C1 segment of cervical spinal cord (tissue), 14 donors: ENCODE measurements at regions not wholly inside any gene's neighbourhood (a gene's known extent, or its start where the extent isn't known, plus 50 kb on each side); places are given as distances from the start of the nearest gene placed in this dataset.

ENCODE experiments used
- DNase-seq, 14 donors: peaks; one replicate each; lab custom pipeline; 2025; lab: John Stamatoyannopoulos, UW

DNA sequence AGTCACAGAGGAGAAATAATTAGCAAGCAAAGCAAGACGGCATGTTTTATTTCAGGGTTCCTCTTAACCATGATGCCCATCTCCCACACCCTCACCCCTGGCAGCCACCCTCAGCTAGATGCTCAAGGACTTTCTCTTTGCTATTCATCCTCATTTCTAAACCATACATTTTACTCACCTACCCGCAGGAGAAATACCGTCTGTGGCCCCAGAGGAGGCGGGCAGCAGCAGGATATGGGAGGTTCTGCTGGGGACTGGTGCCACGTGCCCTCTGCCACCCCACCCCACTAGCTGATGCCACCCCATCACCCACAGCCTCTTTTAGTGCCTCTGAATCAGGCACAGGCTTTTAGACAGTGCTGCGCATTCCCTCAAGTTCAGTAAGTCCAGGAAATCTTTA lies 168.7 kb upstream of the ITGB1 start:
- DNase-seq: no peak

DNA sequence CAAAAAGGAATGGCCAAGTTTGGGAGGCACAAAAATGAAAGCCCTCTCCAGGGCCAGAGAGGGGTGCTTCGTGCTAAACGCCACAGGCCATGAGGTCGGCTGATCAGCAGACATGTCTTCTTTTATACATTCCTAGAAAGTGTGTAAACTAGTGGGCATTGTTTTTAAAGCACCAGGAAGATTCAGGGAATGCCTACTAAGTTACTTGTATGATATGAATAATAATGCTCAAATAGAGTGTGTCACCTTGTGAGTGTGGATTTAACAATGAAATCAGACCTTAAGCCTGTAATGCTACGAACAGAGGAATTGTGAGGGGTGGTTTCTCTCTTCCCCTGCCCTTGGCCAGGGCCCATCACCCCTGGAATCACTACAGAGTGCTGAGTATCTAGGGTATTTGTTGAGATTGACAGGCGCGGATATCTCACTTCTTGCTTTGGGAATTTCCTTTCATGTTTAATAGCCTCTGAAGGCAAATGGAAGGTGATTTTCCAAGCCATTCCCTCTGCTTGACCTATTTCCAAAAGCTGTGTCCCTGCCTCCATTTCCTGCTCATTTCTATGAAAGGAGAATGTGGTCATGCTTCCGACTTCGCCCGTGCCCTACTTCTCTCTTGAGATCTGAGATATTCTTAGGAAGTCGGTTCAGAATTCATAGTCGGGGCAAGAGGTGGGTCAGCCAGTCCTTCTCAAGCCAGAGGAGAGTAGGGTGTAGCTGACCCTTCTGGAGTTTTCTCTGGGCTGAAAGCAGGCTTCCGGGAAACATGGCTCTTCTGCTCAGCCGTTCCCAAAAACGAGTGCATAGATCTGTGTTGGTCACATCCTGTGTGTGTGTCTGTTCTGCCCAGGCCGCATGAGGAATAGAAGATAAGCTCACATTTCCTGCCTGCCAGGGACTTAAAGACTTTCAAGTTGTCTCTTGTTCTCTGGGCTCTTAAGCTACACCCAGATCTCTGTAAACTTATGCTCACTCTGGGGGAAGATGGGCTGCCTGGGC lies 167.8 kb upstream of the ITGB1 start:
- no peak for DNase-seq

DNA sequence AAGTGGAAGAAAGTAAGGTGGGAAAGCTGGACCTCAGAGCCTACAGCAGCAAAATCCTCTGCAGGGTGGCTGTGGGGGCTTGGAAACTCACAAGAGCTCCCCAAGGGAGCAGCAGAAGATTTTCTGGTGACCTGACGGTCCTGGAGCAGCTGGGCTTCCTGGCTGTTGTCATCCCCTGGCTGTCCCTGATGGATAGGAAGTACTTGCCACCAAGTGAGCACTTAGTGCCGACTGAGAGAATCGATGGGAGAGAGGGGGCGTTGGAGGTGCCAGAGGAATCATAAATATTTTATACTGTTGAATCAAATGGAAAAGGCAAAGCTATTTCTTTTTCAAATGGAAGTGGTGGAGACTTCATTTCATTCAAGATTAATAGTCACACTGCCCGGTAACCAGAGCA lies 167.1 kb upstream of the ITGB1 start:
- DNase-seq: no peak

DNA sequence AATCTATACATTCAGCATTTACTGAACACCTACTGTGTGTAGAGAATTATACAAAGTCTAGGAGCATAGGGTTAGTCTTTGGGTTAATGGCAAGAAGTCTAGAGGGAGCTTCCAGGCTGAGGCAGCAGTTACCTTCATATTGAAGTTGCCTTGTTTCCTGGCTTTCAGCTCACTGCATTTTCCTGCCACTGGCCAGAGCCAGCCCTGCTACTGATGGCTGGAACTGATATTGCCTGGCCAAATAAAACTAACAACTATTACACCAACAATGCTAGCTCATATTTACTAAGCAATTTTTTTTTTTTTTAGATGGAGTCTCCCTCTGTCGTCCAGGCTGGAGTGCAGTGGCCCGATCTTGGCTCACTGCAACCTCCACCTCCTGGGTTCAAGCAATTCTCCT lies 165.7 kb upstream of the ITGB1 start:
- no peak for DNase-seq

DNA sequence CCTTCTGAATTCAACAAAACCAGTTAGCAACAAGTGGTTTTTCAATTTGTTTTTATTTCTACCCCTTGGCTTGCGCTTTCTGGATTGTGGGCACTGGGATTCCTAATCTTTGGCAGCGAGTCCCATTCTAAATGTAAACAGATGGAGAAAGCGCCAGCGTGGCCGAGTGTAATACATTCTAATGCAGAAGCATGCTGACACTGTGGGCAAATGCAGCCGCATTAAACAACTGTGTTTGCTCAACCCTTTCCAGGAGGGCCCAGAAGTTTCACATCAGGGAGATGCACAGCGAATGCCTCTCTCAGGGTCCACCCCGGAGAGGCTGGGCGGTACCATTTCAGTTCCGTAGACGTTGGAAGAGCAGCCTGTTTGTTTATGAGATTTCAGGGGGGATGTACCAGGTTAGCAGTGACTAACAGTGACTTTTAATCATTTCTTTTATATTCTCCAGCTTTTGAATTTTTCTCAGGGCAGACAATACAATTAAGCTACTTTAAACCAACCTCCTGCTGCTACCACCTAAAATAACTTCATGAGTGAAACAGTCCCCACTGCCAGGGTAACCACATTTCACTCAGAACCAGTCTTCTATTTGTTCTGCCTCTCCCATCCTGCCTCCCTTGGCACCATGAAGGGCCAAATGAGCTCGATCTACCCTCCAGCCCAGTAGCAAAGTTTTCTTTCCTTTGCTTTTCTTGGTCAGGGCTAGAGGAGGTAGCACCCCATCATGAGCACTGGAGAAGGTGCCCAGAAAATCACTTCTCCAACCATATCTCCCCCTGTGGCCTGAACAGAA lies 164.2 kb upstream of the ITGB1 start:
- no peak for DNase-seq

DNA sequence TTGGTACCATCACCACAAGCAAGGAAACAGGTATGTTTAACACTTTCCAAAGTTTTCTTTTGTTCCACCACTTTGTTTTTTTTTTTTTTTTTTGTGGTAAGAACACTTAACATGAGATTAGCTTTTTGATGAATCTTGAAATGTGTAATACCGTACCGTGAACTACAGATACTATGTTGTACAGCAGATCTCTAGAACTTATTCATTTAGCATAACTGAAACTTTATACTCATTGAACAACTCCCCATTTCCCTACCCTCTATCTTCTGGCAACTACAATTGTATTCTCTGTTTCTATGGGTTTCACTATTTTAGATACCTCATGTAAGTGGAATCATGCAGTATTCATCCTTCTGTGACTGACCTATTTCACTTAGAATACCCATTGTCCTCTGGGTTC lies 162.7 kb upstream of the ITGB1 start:
- no peak for DNase-seq

DNA sequence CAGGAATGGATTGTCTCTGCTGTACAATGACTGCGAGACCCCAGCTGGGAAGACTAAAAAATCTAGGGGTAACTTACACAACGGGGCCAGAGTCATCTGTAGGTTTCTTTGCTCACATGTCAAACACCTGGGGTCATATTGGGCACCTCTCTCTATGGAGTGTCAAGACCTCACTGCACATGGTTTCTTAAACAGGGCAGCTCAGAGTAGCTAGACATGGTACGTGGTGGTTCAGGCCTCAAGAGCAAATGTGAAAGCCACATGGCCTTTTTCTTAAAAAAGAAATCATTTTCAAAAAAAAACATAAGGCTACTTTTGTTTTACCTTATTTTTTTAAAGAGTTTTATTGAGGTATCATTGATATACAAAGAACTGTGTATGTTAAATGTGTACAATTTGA lies 162.2 kb upstream of the ITGB1 start:
- no peak for DNase-seq

DNA sequence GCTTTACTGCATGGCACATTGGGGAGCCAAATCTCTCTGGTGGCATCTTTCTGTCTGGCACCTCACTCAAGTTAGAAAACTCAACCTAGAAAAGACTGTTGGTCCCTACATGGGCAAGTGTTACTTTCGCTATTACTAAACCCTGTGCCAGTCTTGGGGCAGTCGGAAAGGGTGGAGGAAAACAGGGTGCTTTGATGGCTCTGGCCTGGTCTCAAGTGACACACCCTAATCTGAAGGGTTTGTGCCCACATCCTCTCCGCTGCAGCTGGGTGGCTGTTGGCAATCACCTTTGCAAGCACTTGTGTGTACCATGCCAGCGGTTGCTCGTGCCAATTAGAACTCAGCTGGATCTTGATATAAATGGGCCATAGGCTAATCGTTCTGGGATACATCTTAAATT lies 159.8 kb upstream of the ITGB1 start:
- DNase-seq: no peak

DNA sequence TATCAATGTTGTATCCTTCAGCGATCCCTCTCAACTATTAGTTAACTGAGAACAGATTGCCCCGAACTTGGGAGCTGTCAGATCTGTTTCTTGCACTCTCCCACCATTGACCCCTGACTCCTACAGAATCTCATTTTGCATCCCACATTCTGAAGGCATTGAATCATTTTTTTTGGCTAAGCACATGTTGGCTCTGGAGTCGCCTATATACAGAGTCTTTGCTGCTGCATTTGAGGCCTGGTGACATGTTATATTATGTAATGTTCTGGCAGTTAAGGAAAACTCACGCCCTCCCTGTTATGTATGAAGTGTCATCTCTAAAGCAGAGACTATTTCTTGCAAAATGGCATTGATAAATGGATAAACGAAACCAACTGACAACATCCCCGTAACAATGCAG lies 159.2 kb upstream of the ITGB1 start:
- no peak for DNase-seq

DNA sequence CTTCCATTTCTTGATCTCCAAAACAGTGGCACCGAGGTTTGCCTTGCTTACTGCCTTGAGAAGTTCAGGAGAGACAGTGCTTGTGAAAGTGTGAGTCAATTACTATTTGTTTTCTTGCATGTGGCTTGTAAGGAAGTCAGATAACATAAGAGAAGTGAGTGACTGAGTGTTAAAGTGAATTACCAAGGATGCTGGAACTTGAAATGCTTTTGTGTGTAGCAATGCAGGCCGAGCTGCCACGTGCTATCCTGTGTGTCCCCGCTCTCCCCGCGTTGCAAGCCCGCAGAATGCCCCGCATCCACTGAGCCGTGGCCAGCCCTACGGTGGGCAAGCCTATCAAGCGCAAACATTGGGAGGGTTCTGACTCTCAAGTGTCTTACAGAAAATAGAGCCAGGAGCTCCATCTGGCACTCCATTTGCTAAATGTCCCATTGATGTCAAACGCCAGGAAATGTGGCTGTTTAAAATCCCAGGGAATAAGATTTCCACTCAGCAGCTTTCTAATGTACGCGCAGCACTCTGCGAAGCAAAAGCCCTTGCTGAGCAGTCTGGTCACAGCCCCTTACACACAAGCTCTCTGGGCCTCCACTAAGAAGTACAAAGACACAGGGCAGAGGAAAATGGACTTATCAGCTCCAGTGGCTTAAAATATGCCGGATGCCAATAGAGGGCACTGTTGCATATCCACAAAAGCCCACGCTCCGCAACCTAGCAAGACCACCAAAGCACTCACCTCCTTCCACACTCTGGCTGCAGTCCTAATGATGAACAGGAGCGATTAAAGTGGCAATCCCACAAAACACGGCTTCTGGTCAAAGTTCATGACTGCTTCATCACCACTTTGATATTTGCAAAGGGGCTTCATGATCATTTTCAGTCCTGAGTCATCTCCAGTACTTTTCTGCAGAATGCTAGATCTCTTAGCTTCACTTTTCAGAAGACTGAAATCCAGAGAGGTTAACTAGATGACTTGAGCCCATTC lies 158.0 kb upstream of the ITGB1 start:
- DNase-seq: no peak

DNA sequence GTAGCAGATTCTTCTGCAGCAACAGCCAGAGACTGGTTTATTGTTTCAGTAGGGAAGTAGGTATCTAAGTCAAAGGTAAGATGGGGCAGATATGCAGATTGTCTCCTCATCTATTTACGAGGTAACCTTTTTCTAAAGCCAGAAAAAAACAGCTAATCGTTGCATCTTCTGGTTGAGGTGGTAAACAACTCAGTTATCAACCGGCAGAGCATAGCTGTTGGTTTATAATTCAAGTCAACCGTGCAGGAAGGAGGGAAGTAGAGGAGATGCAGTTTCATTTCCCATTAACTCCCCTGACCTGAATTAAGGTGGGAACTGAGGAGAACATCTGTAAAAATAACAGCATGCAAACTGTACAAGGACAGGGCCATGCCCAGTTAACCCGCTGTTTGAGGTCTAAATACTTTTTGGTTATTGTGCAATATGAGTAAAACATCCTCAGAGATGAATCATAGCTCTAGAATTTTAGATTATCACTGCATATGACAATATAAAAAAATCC lies 156.5 kb upstream of the ITGB1 start:
- no peak for DNase-seq

DNA sequence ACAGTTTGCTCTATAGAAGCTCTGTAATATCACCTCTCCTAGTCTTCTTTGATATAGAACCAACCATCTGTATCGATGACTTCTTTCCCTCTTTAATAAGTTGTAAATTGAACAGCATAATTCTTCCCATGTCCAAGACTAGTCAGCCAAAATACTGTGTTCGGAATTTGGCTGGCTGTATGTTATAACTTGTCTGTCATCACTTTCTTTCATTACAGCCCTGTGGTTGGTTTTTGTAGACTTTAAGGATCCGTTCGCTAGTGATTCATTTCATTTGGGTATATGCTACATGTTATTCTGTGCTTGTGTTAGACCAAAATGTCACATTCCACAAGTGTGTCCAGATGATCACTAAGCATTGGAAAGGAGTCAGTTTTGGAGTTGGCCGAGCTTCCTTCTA lies 155.4 kb upstream of the ITGB1 start:
- DNase-seq: no peak

DNA sequence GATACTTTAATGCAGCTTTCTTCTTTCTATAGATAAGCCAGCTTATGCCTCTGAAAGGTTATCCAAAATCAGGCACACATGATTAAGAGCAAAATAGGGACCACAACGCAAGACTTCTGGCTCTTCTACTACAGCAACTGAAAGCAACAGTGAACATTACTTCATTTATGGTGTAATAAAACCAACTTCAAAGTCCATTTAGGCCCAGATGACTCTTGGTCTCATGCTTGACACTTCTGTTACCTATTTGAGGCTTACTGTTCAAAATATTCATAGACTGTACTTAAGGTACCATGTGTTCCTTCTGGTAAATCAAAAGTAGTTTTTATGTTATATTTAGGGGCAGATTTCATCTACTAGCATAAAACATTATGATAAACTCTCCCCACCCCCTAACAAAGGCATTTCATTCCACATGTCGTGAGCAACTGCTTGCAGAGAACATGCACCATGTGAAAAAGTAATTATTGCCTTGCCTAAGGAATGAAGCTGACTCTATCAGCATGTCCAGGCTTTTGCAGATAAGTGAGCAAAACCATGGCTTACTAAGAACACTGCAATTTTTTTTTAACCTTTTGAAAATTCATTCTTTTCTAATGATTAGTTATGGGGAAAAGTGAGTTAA lies 154.9 kb upstream of the ITGB1 start:
- no peak for DNase-seq

DNA sequence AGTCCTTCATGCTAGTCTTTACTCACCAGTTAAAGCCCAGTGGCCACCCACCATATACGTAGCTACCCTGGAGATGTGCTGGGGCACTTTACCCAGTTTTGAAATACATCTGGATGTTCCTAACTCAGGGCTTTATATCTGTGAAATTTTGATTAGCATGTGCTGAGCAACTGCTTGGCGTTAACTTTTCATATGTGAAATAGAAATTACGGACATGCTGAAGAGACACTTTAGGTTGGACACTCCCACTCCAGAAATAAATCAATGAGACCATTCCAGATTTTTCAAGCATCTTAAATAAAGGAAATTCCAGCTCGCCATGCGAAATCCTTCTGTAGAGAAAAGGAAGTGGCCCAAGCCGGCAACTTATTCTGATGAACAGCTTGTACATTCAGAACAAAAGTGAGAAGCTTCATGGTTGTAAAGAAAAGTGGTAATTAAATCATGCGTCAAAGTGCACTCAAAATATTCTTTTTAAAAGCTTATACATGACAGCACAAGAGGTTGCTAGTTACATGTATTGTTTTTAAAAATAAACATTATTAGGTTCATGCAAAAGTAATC lies 153.5 kb upstream of the ITGB1 start:
- DNase-seq: no peak

DNA sequence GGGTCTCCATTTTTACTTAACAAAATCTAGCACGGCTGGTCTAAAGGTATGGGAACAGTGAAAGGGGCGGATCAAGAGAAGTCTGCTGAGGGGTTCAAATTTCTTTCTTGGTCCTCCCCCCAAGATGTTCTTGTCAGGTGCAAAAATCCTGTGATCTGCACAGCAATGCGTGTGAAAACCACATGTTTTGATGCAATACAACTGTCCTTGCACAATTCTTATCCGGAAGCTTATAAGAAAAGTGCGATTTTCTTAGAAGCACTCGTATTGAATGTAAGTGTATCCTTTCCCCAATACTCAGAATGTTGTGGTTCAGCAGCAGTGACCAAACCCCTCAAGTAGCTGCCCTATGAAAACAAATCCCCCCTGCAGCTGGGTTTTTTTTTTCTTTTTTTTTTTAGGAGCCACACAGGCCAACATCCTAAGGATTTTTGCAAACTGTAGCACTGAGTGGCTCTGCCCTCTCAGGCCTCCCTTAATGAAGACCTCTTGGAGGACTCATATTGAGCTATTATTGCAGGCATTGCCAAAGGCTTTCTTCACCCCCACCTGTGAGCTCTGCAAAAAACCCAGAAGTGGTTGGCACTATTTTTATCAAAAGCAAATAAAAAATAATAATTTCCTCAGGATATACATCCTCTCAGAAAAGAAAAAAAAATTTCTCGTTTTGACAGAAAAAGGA lies 151.9 kb upstream of the ITGB1 start:
- no peak for DNase-seq

DNA sequence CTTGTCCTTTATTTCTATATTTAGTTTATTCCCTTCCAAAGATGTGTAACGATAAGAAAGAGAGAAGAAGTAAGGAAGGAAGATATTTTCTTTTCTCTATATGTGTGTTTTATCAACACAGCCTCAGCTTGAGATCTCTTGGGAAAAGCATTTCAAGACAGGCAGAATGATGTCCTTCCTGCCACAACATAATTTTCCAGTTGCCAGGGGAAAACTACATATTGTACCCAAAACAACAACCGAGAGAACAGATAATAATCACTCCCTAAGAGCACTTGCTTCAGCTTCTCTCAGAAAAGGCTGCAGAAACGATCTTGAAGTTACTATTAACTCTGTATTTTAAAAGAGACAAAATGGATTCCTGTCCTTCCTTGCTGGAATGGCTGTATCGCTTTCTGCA lies 151.4 kb upstream of the ITGB1 start:
- DNase-seq: no peak

DNA sequence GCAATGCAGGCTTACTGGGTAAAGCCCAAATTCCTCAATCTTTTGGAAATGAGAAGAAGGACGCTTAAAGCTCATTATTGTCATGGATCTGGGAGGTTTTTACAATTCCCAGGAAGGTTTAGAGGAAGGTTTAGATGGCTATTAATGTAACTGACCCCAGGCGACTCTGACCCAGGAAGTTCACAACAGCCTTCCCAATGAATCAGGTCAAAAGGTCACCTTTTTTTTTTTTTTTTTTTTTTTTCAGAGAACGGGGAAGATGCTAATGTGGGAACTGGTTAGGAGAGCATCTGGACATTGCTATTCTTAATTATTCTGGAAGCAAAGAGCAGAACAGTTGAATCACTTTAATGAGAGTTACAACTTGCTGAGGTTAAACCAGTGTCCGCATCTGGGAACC lies 149.9 kb upstream of the ITGB1 start:
- no peak for DNase-seq

DNA sequence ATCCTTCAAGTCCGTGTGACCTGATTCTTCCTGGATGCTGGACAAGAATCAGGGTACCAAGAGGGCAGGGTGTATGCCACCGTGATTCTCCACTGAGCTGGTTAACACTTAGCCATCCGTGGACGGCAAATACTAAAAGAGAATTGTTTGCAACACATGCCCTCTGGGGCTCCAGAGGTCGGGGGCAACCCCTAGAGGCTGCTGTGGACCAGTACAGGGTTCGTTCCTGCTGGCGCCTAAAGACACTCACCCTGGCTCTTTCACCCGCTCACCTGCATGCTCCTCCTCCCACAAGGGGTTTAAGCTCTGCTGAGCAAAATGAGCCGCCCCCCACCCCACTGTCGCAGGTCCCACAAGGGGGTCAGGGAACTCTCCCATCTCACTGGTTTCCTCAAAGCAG lies 148.7 kb upstream of the ITGB1 start:
- no peak for DNase-seq

DNA sequence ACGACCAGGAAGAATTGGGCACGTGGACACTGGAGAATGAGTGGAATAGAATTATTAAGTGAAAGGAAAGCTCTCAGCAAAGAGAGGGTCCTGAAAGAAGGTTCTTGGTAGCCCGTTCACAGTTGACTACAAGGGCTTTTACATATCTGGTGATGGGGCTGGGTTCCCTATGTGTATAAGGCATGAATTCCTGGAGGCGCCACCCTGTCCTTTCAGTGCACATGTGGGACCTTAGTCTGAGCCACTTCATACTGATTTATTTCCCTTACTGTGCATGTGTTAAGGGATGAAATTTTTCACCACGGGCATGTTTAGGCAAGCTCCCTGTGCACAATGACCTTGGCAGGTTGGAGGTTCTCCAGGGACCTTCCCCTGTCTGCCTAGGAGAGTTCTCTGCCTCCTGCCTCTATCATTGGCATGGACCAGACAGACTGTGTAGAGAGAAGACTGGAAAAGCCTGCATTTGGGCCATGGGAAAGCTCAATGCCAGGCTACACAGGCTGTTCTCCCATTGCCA lies 145.9 kb upstream of the ITGB1 start:
- no peak for DNase-seq

DNA sequence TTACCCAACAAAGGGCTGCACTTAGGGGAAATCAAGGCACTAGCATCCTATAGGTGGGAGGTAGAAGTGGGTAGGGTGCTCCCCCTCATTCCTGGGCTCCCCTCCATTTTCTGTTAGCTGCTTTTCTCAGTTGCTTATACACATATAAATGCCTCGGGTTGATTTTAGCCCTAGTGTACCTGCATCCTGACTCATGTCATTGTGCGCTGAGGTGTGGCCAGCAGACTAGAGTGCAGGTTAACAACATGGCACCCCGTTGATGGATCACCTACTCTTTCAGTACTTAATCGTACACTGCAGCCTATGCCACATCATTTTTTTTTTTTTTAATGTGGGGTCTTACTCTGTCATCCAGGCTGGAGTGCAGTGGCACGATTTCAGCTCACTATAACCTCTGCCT lies 144.0 kb upstream of the ITGB1 start:
- no peak for DNase-seq
